NCI-H2081 treated with DMSO at 0.1 percent for 48 hours (cell line): ENCODE measurements at regions not wholly inside any gene's neighbourhood (a gene's known extent, or its start where the extent isn't known, plus 50 kb on each side); places are given as distances from the start of the nearest gene placed in this dataset.

ENCODE experiments used
- DNase-seq: peaks from one replicate; lab custom pipeline; 2025; lab: John Stamatoyannopoulos, UW

GRCh38 chr1:240672132-240672811, 60.3 kb upstream of the GREM2 start:
- no peak for DNase-seq

- DNase-seq: no peak
These were observed 55.4 kb upstream of the GREM2 start for GRCh38 chr1:240667351-240667750.

GRCh38 chr1:240666568-240667198, 54.7 kb upstream of the GREM2 start:
- DNase-seq: no peak

- DNase-seq: no peak
These were observed 51.4 kb upstream of the GREM2 start for GRCh38 chr1:240663169-240663879.
